NB4 (cell line): ENCODE measurements at regions not wholly inside any gene's neighbourhood (a gene's known extent, or its start where the extent isn't known, plus 50 kb on each side); places are given as distances from the start of the nearest gene placed in this dataset.

Experiments used
- CTCF ChIP-seq: IDR thresholded peaks from one replicate; pipeline ENCODE4 v1.5.1; 2012; ENCODE audit warnings: low read depth, low read length
- MAX ChIP-seq: IDR thresholded peaks from 2 replicates; pipeline ENCODE4 v1.6.1; 2011; ENCODE audit warnings: low read depth, low read length
- MYC ChIP-seq: IDR thresholded peaks from 2 replicates; pipeline ENCODE4 v1.6.1; 2011; ENCODE audit warnings: low read depth, low read length
- POLR2A ChIP-seq: IDR thresholded peaks from 2 replicates; pipeline ENCODE4 v1.6.1; 2011; ENCODE audit warnings: mild to moderate bottlenecking; ENCODE audit not compliant: insufficient read length; ENCODE audit errors: extremely low read depth

GRCh38 chr2:81445176-81445575, 1140.6 kb upstream of the LRRTM1 start:
- TF ChIP-seq CTCF (no peak), POLR2A (no peak), MYC (no peak), MAX (no peak)
